GM23338 (cell line): ENCODE measurements at regions not wholly inside any gene's neighbourhood (a gene's known extent, or its start where the extent isn't known, plus 50 kb on each side); places are given as distances from the start of the nearest gene placed in this dataset.

ENCODE experiments used
- ATAC-seq: fragments of 200-7000 bp; cut with Tn5 transposase; 3 replicates; pipeline ENCODE4 v1.9.1; 2020
- DNase-seq: peaks from one replicate; pipeline ENCODE4 v3.0.0-alpha.2; 2015; ENCODE audit warnings: low spot score
- H2AFZ ChIP-seq: fragments of 200-600 bp; sonication (generic); 2 replicates; pipeline ENCODE4 v1.8.0; 2016; ENCODE audit warnings: antibody characterized with exemption, mild to moderate bottlenecking, moderate library complexity
- H3F3A ChIP-seq: fragments of 200-600 bp; sonication (generic); replicated peaks from 2 replicates; pipeline ENCODE4 v1.8.0; 2017; ENCODE audit warnings: antibody characterized with exemption, mixed run types, low read depth
- H3K27ac ChIP-seq: fragments of 200-600 bp; sonication (generic); 2 replicates; pipeline ENCODE4 v1.6.1; 2016; ENCODE audit warnings: low read depth
- H3K27me3 ChIP-seq: fragments of 200-600 bp; sonication (generic); 2 replicates; pipeline ENCODE4 v1.8.0; 2016; ENCODE audit warnings: mild to moderate bottlenecking, mixed run types, moderate library complexity; ENCODE audit not compliant: insufficient read depth
- H3K36me3 ChIP-seq: fragments of 200-600 bp; sonication (generic); 2 replicates; pipeline ENCODE4 v1.8.0; 2016; ENCODE audit warnings: mild to moderate bottlenecking; ENCODE audit not compliant: insufficient read depth
- H3K4me1 ChIP-seq: fragments of 200-600 bp; sonication (generic); 2 replicates; pipeline ENCODE4 v1.8.0; 2016; ENCODE audit warnings: mild to moderate bottlenecking, moderate library complexity; ENCODE audit not compliant: insufficient read depth
- H3K4me2 ChIP-seq: fragments of 200-600 bp; sonication (generic); 2 replicates; pipeline ENCODE4 v1.7.1; 2017; ENCODE audit warnings: mixed run types
- H3K4me3 ChIP-seq: fragments of 200-600 bp; sonication (generic); 2 replicates; pipeline ENCODE4 v1.6.1; 2016; ENCODE audit warnings: mixed run types
- H3K79me2 ChIP-seq: fragments of 200-600 bp; sonication (generic); replicated peaks from 2 replicates; pipeline ENCODE4 v1.8.0; 2017; ENCODE audit warnings: mild to moderate bottlenecking; ENCODE audit not compliant: insufficient read depth
- H3K9me2 ChIP-seq: fragments of 200-600 bp; sonication (generic); 2 replicates; pipeline ENCODE4 v1.8.0; 2017; ENCODE audit not compliant: insufficient read depth
- H4K20me1 ChIP-seq: fragments of 200-600 bp; sonication (generic); replicated peaks from 2 replicates; pipeline ENCODE4 v1.8.0; 2017; ENCODE audit warnings: mild to moderate bottlenecking; ENCODE audit not compliant: insufficient read depth
- H3K27ac Mint-ChIP-seq: 2 replicates; pipeline ENCODE4 v1.8.0; 2020; ENCODE audit warnings: inconsistent platforms, mild to moderate bottlenecking, moderate library complexity, mixed read lengths
- H3K27me3 Mint-ChIP-seq: 3 replicates; pipeline ENCODE4 v1.8.0; 2022; ENCODE audit warnings: low read depth, mild to moderate bottlenecking, moderate library complexity, mixed read lengths, inconsistent platforms; ENCODE audit not compliant: insufficient read depth, poor library complexity
- H3K36me3 Mint-ChIP-seq: 3 replicates; pipeline ENCODE4 v1.8.0; 2021; ENCODE audit warnings: low read depth, mild to moderate bottlenecking, inconsistent platforms, moderate library complexity, mixed read lengths
- H3K4me1 Mint-ChIP-seq: 3 replicates; pipeline ENCODE4 v1.8.0; 2020; ENCODE audit warnings: mild to moderate bottlenecking, inconsistent platforms, mixed read lengths
- H3K4me3 Mint-ChIP-seq: 3 replicates; pipeline ENCODE4 v1.8.0; 2021; ENCODE audit warnings: moderate library complexity, mild to moderate bottlenecking, inconsistent platforms, mixed read lengths
- H3K9me3 Mint-ChIP-seq: 3 replicates; pipeline ENCODE4 v1.8.0; 2020; ENCODE audit warnings: moderate library complexity, mild to moderate bottlenecking, inconsistent platforms, mixed read lengths
- CREB1 ChIP-seq: fragments of 250-450 bp; sonication (Bioruptor Pico); IDR thresholded peaks from 2 replicates; pipeline ENCODE4 v1.5.0; 2020; ENCODE audit warnings: low read depth, mild to moderate bottlenecking, moderate library complexity
- ETS1 ChIP-seq: IDR thresholded peaks from 2 replicates; pipeline ENCODE4 v1.6.1; 2016; ENCODE audit warnings: antibody characterized with exemption
- EZH2 ChIP-seq: fragments of 200-600 bp; sonication (generic); IDR thresholded peaks from one replicate; pipeline ENCODE4 v1.8.0; 2017; ENCODE audit warnings: antibody characterized with exemption, mild to moderate bottlenecking, low read depth; ENCODE audit not compliant: unreplicated experiment
- EZH2phosphoT487 ChIP-seq: fragments of 200-600 bp; sonication (generic); IDR thresholded peaks from one replicate; pipeline ENCODE4 v1.8.1; 2018; ENCODE audit warnings: antibody characterized with exemption; ENCODE audit not compliant: unreplicated experiment
- NANOG ChIP-seq: IDR thresholded peaks from 2 replicates; pipeline ENCODE4 v1.6.1; 2016; ENCODE audit warnings: antibody characterized with exemption, borderline replicate concordance
- POLR2AphosphoS5 ChIP-seq: IDR thresholded peaks from 2 replicates; pipeline ENCODE4 v1.6.1; 2016; ENCODE audit warnings: antibody characterized with exemption, low read depth
- STAT1 ChIP-seq: IDR thresholded peaks from one replicate; pipeline ENCODE4 v1.6.1; 2016; ENCODE audit warnings: antibody characterized with exemption; ENCODE audit not compliant: unreplicated experiment
- ZNF114 ChIP-seq: fragments of 250-450 bp; sonication (Bioruptor Pico); IDR thresholded peaks from 2 replicates; pipeline ENCODE4 v1.5.0; 2020; ENCODE audit warnings: mild to moderate bottlenecking, moderate library complexity
- ZNF331 ChIP-seq: fragments of 250-450 bp; sonication (Bioruptor Pico); IDR thresholded peaks from 2 replicates; pipeline ENCODE4 v1.5.0; 2020; ENCODE audit warnings: low read depth, mild to moderate bottlenecking, moderate library complexity
- ZNF462 ChIP-seq: fragments of 250-450 bp; sonication (Bioruptor Pico); IDR thresholded peaks from 2 replicates; pipeline ENCODE4 v1.5.0; 2020; ENCODE audit warnings: mild to moderate bottlenecking, moderate library complexity

GRCh38 chr6:48255094-48255493 lies 144.1 kb upstream of the PTCHD4 start (continued):
- TF ChIP-seq ZNF462 (CRISPR knock-in tag) (no peak), CREB1 (CRISPR knock-in tag) (no peak), EZH2phosphoT487 (no peak), POLR2AphosphoS5 (no peak), EZH2 (no peak), NANOG (no peak), STAT1 (no peak)

DNA sequence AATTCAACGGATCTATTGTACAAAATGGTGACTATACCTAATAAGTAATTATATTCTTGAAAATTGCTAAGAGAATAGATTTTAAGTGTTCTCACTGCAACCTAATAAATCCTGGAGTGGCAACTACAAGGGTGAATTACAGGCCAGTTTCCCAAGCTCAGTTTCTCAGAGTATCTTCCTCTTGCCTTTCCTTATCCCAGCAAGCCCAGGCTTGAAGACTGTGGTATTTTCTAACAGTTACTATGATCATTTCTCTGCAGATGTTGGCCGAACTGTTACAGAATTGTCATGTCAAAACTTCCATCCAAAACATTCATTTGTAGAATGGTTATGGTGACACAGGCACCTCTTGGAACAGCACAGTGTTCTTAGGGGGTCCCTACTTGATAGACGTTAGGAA lies 138.1 kb upstream of the PTCHD4 start:
- Mint-ChIP-seq H3K9me3 (no peaks in the 10 kb centered on the region), H3K4me3 (no peak overlapping the region), H3K4me1 (peaks cover 16% of the 10 kb centered on the region), H3K27me3 (no peaks in the 10 kb centered on the region), H3K36me3 (no peaks in the 10 kb centered on the region), H3K27ac (no peak overlapping the region)
- ATAC-seq (no peak), DNase-seq (no peak)
- Histone ChIP-seq H3K36me3 (no peaks in the 10 kb centered on the region), H3K27ac (no peak overlapping the region), H3K4me3 (no peak overlapping the region), H3K4me1 (peaks cover 10% of the 10 kb centered on the region; the same call in 1 of the 2 replicates), H4K20me1 (no peaks in the 10 kb centered on the region), H3K79me2 (no peaks in the 10 kb centered on the region), H3F3A (no peaks in the 10 kb centered on the region), H3K4me2 (no peak overlapping the region), H3K27me3 (no peaks in the 10 kb centered on the region), H2AFZ (no peak overlapping the region), H3K9me2 (no peaks in the 10 kb centered on the region)
- TF ChIP-seq POLR2AphosphoS5 = no peak
- TF ChIP-seq ZNF331 (CRISPR knock-in tag) = no peak
- TF ChIP-seq EZH2 = no peak
- TF ChIP-seq ETS1 = no peak
- no peak for TF ChIP-seq STAT1
- no peak for TF ChIP-seq ZNF462 (CRISPR knock-in tag)
- no peak for TF ChIP-seq NANOG
- TF ChIP-seq ZNF114 (CRISPR knock-in tag) = no peak
